ENCODE measurements at regions not wholly inside any gene's neighbourhood (a gene's known extent, or its start where the extent isn't known, plus 50 kb on each side); places are given as distances from the start of the nearest gene placed in this dataset.

DNA sequence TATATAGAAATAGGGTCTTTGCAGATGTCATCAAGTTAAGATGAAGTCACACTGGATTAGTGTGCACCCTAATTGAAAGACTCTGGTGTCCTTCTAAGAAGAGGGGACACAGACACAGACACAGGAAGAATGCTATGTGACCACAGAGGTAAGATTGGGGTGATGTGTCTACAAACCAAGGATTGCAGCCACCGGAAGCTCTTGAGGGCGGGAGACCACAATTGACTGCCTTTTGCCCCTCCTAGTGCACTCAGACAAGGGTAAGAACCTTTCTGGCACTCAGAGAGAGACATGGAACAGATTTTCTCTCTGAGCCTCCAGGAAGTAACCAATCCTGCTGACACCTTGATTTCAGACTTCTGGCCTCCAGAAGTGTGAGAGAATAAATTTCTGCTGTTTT is 51.2 kb upstream of the ARAP3 start (continued):
- TF ChIP-seq, protein P1, sequence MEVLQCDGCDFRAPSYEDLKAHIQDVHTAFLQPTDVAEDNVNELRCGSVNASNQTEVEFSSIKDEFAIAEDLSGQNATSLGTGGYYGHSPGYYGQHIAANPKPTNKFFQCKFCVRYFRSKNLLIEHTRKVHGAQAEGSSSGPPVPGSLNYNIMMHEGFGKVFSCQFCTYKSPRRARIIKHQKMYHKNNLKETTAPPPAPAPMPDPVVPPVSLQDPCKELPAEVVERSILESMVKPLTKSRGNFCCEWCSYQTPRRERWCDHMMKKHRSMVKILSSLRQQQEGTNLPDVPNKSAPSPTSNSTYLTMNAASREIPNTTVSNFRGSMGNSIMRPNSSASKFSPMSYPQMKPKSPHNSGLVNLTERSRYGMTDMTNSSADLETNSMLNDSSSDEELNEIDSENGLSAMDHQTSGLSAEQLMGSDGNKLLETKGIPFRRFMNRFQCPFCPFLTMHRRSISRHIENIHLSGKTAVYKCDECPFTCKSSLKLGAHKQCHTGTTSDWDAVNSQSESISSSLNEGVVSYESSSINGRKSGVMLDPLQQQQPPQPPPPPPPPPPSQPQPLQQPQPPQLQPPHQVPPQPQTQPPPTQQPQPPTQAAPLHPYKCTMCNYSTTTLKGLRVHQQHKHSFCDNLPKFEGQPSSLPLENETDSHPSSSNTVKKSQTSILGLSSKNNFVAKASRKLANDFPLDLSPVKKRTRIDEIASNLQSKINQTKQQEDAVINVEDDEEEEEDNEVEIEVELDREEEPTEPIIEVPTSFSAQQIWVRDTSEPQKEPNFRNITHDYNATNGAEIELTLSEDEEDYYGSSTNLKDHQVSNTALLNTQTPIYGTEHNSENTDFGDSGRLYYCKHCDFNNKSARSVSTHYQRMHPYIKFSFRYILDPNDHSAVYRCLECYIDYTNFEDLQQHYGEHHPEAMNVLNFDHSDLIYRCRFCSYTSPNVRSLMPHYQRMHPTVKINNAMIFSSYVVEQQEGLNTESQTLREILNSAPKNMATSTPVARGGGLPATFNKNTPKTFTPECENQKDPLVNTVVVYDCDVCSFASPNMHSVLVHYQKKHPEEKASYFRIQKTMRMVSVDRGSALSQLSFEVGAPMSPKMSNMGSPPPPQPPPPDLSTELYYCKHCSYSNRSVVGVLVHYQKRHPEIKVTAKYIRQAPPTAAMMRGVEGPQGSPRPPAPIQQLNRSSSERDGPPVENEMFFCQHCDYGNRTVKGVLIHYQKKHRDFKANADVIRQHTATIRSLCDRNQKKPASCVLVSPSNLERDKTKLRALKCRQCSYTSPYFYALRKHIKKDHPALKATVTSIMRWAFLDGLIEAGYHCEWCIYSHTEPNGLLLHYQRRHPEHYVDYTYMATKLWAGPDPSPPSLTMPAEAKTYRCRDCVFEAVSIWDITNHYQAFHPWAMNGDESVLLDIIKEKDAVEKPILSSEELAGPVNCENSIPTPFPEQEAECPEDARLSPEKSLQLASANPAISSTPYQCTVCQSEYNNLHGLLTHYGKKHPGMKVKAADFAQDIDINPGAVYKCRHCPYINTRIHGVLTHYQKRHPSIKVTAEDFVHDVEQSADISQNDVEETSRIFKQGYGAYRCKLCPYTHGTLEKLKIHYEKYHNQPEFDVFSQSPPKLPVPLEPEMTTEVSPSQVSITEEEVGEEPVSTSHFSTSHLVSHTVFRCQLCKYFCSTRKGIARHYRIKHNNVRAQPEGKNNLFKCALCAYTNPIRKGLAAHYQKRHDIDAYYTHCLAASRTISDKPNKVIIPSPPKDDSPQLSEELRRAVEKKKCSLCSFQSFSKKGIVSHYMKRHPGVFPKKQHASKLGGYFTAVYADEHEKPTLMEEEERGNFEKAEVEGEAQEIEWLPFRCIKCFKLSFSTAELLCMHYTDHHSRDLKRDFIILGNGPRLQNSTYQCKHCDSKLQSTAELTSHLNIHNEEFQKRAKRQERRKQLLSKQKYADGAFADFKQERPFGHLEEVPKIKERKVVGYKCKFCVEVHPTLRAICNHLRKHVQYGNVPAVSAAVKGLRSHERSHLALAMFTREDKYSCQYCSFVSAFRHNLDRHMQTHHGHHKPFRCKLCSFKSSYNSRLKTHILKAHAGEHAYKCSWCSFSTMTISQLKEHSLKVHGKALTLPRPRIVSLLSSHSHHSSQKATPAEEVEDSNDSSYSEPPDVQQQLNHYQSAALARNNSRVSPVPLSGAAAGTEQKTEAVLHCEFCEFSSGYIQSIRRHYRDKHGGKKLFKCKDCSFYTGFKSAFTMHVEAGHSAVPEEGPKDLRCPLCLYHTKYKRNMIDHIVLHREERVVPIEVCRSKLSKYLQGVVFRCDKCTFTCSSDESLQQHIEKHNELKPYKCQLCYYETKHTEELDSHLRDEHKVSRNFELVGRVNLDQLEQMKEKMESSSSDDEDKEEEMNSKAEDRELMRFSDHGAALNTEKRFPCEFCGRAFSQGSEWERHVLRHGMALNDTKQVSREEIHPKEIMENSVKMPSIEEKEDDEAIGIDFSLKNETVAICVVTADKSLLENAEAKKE (CRISPR knock-in tag; IDR thresholded peaks at IDR 0.05), result no peak
- TF ChIP-seq ZNF331 (CRISPR knock-in tag; IDR thresholded peaks at IDR 0.05; ENCODE audit: low read depth) (no peak), EZH2 (IDR thresholded peaks at IDR 0.05; ENCODE audit: low read depth, unreplicated experiment) (no peak)

DNA sequence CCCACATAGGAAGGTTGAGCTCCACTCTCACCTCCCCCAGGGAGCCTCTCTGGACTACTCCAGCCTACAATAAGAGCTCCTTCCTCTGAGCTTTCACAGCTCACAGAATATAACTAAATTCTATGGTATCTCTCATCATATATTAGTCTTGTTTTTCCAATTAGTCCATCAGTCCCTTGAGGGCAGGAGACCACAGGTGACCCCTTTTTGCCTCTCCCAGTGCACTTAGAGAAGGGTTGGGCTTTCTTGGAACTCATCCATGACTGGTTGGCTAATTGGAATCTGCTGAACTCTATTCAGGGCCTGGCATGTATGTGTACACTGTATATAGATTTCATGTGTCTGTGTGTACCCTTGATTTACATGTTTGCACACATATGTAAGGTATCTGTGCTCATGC is 50.4 kb upstream of the ARAP3 start:
- Histone ChIP-seq H3K79me2 (replicated peaks; ENCODE audit: insufficient read depth) (no peaks in the 10 kb centered on the region), H3K4me1 (ENCODE audit: insufficient read depth) (peaks cover 32% of the 10 kb centered on the region), H2AFZ (no peak overlapping the region), H3K4me2 (no peak overlapping the region), H3K9me2 (ENCODE audit: insufficient read depth) (no peaks in the 10 kb centered on the region), H3K27me3 (ENCODE audit: insufficient read depth) (no peaks in the 10 kb centered on the region), H3K36me3 (ENCODE audit: insufficient read depth) (no peaks in the 10 kb centered on the region), H4K20me1 (replicated peaks; ENCODE audit: insufficient read depth) (no peaks in the 10 kb centered on the region), H3F3A (replicated peaks; ENCODE audit: low read depth) (0 out of 2 replicates have a peak, but pooled peaks cover 2% of the 10 kb centered on the region), H3K27ac (ENCODE audit: low read depth) (no peak overlapping the region), H3K4me3 (no peak overlapping the region)
- Mint-ChIP-seq H3K27me3 (ENCODE audit: insufficient read depth, low read depth, poor library complexity) (peaks cover 26% of the 10 kb centered on the region), H3K27ac (no peak overlapping the region), H3K4me1 (peaks cover 55% of the 10 kb centered on the region), H3K4me3 (no peak overlapping the region; the same call in 2 of the 3 replicates), H3K36me3 (ENCODE audit: low read depth) (no peaks in the 10 kb centered on the region; the same call in 2 of the 3 replicates), H3K9me3 (no peaks in the 10 kb centered on the region)
- TF ChIP-seq POLR2AphosphoS5 (IDR thresholded peaks at IDR 0.05; ENCODE audit: low read depth) (no peak), ZNF114 (CRISPR knock-in tag; IDR thresholded peaks at IDR 0.05) (no peak), NANOG (IDR thresholded peaks at IDR 0.05; ENCODE audit: borderline replicate concordance) (no peak), CREB1 (CRISPR knock-in tag; IDR thresholded peaks at IDR 0.05; ENCODE audit: low read depth) (no peak), STAT1 (IDR thresholded peaks at IDR 0.05; ENCODE audit: unreplicated experiment) (no peak), EZH2 (IDR thresholded peaks at IDR 0.05; ENCODE audit: low read depth, unreplicated experiment) (no peak), EZH2phosphoT487 (IDR thresholded peaks at IDR 0.05; ENCODE audit: unreplicated experiment) (no peak), JUNB (IDR thresholded peaks at IDR 0.05; ENCODE audit: unreplicated experiment) (no peak)
- TF ChIP-seq, protein P2, sequence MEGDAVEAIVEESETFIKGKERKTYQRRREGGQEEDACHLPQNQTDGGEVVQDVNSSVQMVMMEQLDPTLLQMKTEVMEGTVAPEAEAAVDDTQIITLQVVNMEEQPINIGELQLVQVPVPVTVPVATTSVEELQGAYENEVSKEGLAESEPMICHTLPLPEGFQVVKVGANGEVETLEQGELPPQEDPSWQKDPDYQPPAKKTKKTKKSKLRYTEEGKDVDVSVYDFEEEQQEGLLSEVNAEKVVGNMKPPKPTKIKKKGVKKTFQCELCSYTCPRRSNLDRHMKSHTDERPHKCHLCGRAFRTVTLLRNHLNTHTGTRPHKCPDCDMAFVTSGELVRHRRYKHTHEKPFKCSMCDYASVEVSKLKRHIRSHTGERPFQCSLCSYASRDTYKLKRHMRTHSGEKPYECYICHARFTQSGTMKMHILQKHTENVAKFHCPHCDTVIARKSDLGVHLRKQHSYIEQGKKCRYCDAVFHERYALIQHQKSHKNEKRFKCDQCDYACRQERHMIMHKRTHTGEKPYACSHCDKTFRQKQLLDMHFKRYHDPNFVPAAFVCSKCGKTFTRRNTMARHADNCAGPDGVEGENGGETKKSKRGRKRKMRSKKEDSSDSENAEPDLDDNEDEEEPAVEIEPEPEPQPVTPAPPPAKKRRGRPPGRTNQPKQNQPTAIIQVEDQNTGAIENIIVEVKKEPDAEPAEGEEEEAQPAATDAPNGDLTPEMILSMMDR (conservative IDR thresholded peaks at IDR 0.05; ENCODE audit: low read depth in 2 of 2), result no peak
- TF ChIP-seq, protein P3, sequence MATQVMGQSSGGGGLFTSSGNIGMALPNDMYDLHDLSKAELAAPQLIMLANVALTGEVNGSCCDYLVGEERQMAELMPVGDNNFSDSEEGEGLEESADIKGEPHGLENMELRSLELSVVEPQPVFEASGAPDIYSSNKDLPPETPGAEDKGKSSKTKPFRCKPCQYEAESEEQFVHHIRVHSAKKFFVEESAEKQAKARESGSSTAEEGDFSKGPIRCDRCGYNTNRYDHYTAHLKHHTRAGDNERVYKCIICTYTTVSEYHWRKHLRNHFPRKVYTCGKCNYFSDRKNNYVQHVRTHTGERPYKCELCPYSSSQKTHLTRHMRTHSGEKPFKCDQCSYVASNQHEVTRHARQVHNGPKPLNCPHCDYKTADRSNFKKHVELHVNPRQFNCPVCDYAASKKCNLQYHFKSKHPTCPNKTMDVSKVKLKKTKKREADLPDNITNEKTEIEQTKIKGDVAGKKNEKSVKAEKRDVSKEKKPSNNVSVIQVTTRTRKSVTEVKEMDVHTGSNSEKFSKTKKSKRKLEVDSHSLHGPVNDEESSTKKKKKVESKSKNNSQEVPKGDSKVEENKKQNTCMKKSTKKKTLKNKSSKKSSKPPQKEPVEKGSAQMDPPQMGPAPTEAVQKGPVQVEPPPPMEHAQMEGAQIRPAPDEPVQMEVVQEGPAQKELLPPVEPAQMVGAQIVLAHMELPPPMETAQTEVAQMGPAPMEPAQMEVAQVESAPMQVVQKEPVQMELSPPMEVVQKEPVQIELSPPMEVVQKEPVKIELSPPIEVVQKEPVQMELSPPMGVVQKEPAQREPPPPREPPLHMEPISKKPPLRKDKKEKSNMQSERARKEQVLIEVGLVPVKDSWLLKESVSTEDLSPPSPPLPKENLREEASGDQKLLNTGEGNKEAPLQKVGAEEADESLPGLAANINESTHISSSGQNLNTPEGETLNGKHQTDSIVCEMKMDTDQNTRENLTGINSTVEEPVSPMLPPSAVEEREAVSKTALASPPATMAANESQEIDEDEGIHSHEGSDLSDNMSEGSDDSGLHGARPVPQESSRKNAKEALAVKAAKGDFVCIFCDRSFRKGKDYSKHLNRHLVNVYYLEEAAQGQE (IDR thresholded peaks at IDR 0.05; ENCODE audit: unreplicated experiment), result no peak
- DNase-seq (ENCODE audit: low spot score) (no peak), ATAC-seq (no peak)

Data from GM23338 (cell line).